Peyer's patch (tissue), 4 donors: ENCODE measurements at regions not wholly inside any gene's neighbourhood (a gene's known extent, or its start where the extent isn't known, plus 50 kb on each side); places are given as distances from the start of the nearest gene placed in this dataset.

Experiments used
- POLR2A ChIP-seq, 2 donors: fragments of 450-650 bp; IDR thresholded peaks; one replicate each; pipeline ENCODE4 v1.5.1; 2017; ENCODE audit warnings: antibody characterized with exemption in 2 of 2, mild to moderate bottlenecking in 2 of 2, moderate library complexity in 2 of 2
- TF ChIP-seq, protein P1 (sequence below), 6 experiments: fragments of 450-650 bp in 4 of 6; fragments of 200-600 bp in 2 of 6; sonication (generic) in 1 of 6; IDR thresholded peaks; one replicate each; pipeline ENCODE4 v1.5.1; 2017 to 2019; ENCODE audit warnings: antibody characterized with exemption in 6 of 6, mild to moderate bottlenecking in 3 of 6, moderate library complexity in 1 of 6

DNA sequence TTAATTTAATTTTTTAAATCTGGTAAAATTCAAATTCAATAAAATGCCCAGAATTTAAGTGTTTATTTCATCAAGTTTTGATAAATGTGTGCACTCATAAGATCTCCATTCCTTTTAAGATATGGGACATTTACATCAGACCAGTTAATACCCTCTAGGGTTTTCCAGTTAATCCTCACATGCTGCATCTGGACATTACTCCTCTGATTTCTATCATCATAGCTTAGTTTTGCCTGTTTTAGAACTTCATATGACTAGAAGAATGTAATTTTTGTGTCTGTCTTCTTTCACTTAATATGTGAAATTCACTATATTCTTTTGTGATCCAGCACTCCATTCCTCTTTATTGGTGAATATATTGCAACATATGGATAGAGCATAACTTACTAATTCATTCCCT is 727.7 kb upstream of the FAM241A start:
- no peak for TF ChIP-seq POLR2A (IDR thresholded peaks at IDR 0.05)
- TF ChIP-seq, protein P1, sequence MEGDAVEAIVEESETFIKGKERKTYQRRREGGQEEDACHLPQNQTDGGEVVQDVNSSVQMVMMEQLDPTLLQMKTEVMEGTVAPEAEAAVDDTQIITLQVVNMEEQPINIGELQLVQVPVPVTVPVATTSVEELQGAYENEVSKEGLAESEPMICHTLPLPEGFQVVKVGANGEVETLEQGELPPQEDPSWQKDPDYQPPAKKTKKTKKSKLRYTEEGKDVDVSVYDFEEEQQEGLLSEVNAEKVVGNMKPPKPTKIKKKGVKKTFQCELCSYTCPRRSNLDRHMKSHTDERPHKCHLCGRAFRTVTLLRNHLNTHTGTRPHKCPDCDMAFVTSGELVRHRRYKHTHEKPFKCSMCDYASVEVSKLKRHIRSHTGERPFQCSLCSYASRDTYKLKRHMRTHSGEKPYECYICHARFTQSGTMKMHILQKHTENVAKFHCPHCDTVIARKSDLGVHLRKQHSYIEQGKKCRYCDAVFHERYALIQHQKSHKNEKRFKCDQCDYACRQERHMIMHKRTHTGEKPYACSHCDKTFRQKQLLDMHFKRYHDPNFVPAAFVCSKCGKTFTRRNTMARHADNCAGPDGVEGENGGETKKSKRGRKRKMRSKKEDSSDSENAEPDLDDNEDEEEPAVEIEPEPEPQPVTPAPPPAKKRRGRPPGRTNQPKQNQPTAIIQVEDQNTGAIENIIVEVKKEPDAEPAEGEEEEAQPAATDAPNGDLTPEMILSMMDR (IDR thresholded peaks at IDR 0.05) = no peak
